Kidney epithelial cell (primary cell): ENCODE measurements at regions not wholly inside any gene's neighbourhood (a gene's known extent, or its start where the extent isn't known, plus 50 kb on each side); places are given as distances from the start of the nearest gene placed in this dataset.
"Not testable (repeated sequence)": the region's sequence is repeated elsewhere in the genome, so short reads cannot be mapped to it uniquely, and the experiment has no call there.

Experiments used
- DNase-seq: peaks from one replicate; pipeline ENCODE4 v3.0.0-alpha.2; 2010; ENCODE audit warnings: low read depth
- H3K27me3 ChIP-seq: 2 replicates; pipeline ENCODE4 v1.6.0; 2011; ENCODE audit warnings: low read length; ENCODE audit not compliant: control insufficient read depth, insufficient read depth
- H3K36me3 ChIP-seq: 2 replicates; pipeline ENCODE4 v1.5.1; 2011; ENCODE audit warnings: low read length; ENCODE audit not compliant: control insufficient read depth, insufficient read depth
- H3K4me3 ChIP-seq: 2 replicates; pipeline ENCODE4 v1.5.1; 2011; ENCODE audit warnings: low read depth, mild to moderate bottlenecking, control low read depth, low read length
- TF ChIP-seq, protein P1 (sequence below): IDR thresholded peaks from 2 replicates; pipeline ENCODE4 v1.5.1; 2011; ENCODE audit warnings: mild to moderate bottlenecking, moderate library complexity, low read length, control low read depth, inconsistent platforms; ENCODE audit not compliant: insufficient read depth, poor library complexity, severe bottlenecking

DNA sequence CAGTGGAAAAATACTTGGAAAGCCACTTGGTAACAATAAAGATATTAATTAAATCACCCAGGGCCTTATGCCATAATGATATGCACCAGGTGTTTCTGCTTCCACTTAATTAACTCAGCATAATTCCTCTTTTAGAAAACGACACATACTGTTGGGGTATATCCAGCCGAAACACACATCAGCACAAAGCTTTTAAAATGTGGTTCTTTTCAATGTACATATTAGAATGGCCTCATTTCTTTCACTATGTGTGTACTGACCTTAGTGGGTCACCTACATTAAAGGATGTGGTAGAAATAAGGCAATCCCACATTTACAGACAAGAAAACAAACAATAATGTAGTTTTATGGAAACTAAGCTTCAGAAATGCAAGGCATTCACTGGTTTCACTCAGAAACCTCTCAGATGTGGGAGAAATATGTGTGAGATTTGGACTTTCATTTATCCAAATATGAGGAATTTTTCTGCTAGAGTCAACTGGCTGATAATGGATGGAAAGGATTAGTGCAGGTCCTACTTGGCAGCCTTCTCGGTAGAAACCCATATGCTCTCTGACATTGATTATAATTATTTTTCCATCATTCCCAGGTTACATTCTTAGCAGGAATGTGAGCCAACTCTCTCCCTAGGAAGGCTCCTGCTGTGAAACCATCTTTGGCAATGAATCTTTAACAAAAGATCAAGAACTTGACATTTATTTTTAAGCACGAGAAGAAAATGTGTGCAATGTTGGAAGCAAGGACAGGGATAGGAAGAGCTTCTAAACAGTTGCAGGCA lies 66.7 kb upstream of the DHX40 start:
- Histone ChIP-seq H3K36me3 (no peaks in the 10 kb centered on the region), H3K4me3 (no peak overlapping the region), H3K27me3 (peaks cover 2% of the 10 kb centered on the region)
- DNase-seq: no peak
- TF ChIP-seq, protein P1, sequence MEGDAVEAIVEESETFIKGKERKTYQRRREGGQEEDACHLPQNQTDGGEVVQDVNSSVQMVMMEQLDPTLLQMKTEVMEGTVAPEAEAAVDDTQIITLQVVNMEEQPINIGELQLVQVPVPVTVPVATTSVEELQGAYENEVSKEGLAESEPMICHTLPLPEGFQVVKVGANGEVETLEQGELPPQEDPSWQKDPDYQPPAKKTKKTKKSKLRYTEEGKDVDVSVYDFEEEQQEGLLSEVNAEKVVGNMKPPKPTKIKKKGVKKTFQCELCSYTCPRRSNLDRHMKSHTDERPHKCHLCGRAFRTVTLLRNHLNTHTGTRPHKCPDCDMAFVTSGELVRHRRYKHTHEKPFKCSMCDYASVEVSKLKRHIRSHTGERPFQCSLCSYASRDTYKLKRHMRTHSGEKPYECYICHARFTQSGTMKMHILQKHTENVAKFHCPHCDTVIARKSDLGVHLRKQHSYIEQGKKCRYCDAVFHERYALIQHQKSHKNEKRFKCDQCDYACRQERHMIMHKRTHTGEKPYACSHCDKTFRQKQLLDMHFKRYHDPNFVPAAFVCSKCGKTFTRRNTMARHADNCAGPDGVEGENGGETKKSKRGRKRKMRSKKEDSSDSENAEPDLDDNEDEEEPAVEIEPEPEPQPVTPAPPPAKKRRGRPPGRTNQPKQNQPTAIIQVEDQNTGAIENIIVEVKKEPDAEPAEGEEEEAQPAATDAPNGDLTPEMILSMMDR: no peak

DNA sequence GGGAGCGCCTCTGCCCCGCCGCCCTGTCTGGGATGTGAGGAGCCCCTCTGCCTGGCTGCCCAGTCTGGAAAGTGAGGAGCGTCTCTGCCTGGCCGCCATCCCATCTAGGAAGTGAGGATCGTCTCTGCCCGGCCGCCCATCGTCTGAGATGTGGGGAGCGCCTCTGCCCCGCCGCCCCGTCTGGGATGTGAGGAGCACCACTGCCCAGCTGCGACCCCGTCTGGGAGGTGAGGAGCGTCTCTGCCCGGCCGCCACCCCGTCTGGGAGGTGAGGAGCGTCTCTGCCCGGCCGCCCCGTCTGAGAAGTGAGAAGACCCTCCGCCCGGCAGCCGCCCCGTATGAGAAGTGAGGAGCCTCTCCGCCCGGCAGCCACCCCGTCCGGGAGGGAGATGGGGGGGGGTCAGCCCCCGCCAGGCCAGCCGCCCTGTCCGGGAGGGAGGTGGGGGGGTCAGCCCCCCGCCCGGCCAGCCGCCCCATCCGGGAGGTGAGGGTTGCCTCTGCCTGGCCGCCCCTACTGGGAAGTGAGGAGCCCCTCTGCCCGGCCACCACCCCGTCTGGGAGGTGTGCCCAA lies 65.2 kb upstream of the DHX40 start:
- H3K27me3 ChIP-seq, H3K4me3 ChIP-seq: not testable (repeated sequence)

DNA sequence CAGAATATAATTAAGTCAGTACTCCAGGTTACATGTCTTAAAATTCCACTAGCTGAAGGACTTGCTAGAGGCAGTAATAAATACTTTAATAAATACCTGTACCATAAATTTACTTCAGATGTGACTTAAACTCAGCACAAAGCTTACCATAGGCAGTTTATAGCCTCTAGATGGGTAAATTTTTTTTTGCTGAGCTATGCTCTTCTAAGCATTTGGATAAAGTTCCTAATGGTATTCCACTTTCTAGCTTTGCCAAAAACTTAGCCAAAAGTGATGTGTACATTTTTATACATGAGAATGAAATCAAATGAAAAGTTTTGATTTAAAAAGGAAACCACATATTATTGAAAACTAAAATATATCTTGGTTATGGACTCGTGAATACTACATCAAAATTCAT lies 63.7 kb upstream of the DHX40 start:
- DNase-seq: no peak
- TF ChIP-seq, protein P1: no peak

More for the DNA sequence above, 65.2 kb upstream of the DHX40 start:
- DNase-seq, H3K36me3 ChIP-seq: not testable (repeated sequence)

DNA sequence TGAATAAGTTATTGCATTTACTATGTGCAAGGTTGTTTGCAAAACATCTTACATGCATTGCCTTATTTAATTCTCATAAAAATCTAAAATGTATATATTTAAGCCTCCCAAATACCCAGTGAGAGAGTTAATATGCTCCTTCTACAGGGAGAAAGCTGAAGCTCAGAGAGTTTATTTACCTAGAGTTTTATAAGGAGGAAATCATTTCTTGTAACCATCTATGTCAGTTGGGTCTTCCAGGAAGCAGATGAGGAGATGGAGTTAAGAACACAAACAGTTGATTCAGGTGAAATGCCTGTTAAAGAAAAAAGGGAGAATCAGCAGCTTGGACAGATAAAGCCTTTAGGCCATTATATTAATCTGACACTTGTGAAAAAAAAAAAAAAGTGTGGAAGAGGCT lies 62.6 kb upstream of the DHX40 start:
- Histone ChIP-seq H3K4me3 (no peak overlapping the region), H3K36me3 (no peaks in the 10 kb centered on the region), H3K27me3 (peaks cover 2% of the 10 kb centered on the region)
- TF ChIP-seq, protein P1: no peak
- DNase-seq: no peak

More for the DNA sequence above, 63.7 kb upstream of the DHX40 start:
- Histone ChIP-seq H3K4me3 (no peak overlapping the region), H3K27me3 (peaks cover 2% of the 10 kb centered on the region), H3K36me3 (no peaks in the 10 kb centered on the region)

DNA sequence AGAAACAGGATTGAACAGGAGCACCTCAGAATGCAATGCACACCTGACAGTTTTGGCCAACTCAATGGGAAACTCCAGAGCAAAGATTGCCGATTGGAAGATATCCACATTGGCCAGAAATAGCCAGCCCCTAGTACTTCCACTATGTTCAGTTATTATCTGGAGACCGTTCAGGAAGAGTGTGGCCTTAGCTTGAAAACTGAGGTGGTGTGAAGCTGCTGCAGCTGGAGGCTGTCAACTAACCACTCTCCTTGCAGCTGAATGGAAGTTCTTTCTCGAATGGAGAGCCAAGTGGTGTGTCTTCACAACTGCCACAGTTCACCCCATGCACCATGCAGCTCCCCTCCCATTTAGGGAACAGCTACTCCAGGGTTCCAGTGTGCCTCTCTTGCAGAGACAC lies 61.9 kb upstream of the DHX40 start:
- DNase-seq: no peak
- TF ChIP-seq, protein P1: no peak

DNA sequence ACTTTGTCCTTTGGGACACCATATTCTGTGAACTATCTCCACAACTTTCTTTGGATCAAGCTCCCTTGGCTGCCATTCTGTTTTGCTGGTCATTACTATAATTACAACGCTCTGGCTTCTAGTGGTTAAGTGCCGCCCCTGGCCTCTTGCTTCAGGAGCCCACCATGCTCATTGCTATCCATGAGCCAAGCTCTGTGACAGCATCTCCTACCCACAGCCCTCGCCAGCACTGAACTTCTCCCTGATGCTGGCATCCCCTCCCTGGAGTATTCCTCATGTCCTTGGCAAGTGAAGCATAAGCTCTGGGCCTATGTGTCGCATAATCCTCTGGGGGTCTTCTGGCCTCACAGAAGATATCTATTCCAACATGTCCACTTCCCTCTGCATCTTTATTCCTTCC lies 60.6 kb upstream of the DHX40 start:
- TF ChIP-seq, protein P1: no peak
- H3K36me3 ChIP-seq: no peaks in the 10 kb centered on the region
- H3K4me3 ChIP-seq: no peak overlapping the region
- DNase-seq: no peak
- peaks cover 2% of the 10 kb centered on the region for H3K27me3 ChIP-seq

More for the DNA sequence above, 61.9 kb upstream of the DHX40 start:
- Histone ChIP-seq H3K4me3 (no peak overlapping the region), H3K27me3 (peaks cover 2% of the 10 kb centered on the region), H3K36me3 (no peaks in the 10 kb centered on the region)
